ENCODE measurements at regions not wholly inside any gene's neighbourhood (a gene's known extent, or its start where the extent isn't known, plus 50 kb on each side); places are given as distances from the start of the nearest gene placed in this dataset.

DNA sequence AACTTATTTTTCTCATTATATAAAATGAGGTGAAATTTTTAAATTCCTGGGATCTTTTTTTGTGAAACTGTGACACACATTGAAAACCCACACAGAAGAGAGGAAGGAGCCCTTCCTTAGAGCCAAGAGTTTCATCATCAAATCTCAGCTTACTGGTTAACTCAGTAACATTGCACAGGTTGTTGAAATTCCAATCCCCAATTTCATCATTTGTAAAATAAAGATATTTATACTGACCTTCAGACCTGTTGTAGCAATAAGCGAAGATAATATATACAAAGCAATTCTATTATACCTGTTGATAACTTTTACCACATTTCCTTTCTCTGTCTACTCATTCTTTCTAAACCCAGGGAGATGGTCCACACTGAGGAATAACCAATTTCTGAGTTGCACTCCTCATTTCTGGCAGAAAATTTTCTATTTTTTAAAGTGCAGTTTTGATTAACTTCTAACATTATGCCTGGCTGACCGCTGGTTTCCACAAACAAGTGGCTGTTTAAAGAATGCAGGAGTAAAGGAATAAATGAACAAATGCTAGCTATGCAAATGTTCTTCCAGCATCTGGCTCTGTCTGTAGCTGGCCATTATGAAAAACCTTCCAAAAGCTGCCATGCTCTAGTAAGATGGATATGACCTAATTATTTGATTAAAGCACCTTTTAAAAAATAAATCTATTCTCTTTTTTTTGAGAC is 105.7 kb upstream of the LINC00305 start:
- no peaks in the 10 kb centered on the region for H3K36me3 ChIP-seq (ENCODE audit: low read depth)
- H2AFZ ChIP-seq, result no peak overlapping the region
- H3K9me2 ChIP-seq (ENCODE audit: insufficient read depth), result no peaks in the 10 kb centered on the region
- no peaks in the 10 kb centered on the region for H3K4me1 ChIP-seq (replicated peaks; ENCODE audit: insufficient read depth)
- no peaks in the 10 kb centered on the region for H3K27me3 ChIP-seq (ENCODE audit: insufficient read depth, low read depth)
- BruUV-seq (replicated peaks), result no TSS peak
- POLR2A ChIA-PET (ENCODE audit: unreplicated experiment), result no interaction called here
- no peaks in the 10 kb centered on the region for H3K79me2 ChIP-seq (ENCODE audit: low read depth)
- no peaks in the 10 kb centered on the region for H3K9me3 ChIP-seq (ENCODE audit: insufficient read depth, low read depth)
- no peak overlapping the region for H3K27ac ChIP-seq
- H4K20me1 ChIP-seq (ENCODE audit: insufficient read depth), result no peaks in the 10 kb centered on the region
- no peaks in the 10 kb centered on the region for H3F3A ChIP-seq (ENCODE audit: insufficient read depth, low read depth)
- H3K4me2 ChIP-seq, result no peak overlapping the region
- intact Hi-C loops (cut with micrococcal nuclease; ENCODE audit: unreplicated experiment), result no loop called here
- TF ChIP-seq EZH2 (IDR thresholded peaks at IDR 0.05; ENCODE audit: low read depth) (no peak), CTCF (conservative IDR thresholded peaks at IDR 0.05) (no peak)
- no peak overlapping the region for H3K4me3 ChIP-seq
- CTCF ChIA-PET, result no interaction called here
- no peak for DNase-seq

DNA sequence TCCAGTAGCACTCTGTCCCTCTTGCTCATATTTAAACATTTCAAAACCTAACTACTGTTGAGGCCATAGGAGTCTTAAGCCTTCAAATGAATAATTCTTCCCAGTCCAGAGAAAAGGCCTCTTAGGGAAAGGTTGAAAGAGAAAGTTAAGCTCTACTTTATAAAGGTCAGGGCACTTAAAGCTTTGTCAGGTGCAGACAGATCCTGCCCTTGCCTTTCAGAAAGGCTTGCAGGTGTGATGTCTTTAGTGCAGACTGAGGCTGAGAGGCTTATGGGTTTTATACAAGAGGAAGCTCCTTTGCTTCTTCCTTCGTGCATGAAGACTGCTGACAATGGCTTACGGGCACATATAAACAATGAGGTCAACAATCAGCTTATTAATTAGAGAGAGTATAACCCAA is 105.0 kb upstream of the LINC00305 start:
- BruUV-seq (replicated peaks), result no TSS peak
- intact Hi-C loops (cut with micrococcal nuclease; ENCODE audit: unreplicated experiment), result no loop called here
- Histone ChIP-seq H3K4me2 (no peak overlapping the region), H3F3A (ENCODE audit: insufficient read depth, low read depth) (no peaks in the 10 kb centered on the region), H3K79me2 (ENCODE audit: low read depth) (no peaks in the 10 kb centered on the region), H3K4me1 (replicated peaks; ENCODE audit: insufficient read depth) (no peaks in the 10 kb centered on the region), H3K27me3 (ENCODE audit: insufficient read depth, low read depth) (no peaks in the 10 kb centered on the region), H2AFZ (no peak overlapping the region), H3K4me3 (no peak overlapping the region), H3K9me2 (ENCODE audit: insufficient read depth) (no peaks in the 10 kb centered on the region), H4K20me1 (ENCODE audit: insufficient read depth) (no peaks in the 10 kb centered on the region), H3K36me3 (ENCODE audit: low read depth) (no peaks in the 10 kb centered on the region), H3K9me3 (ENCODE audit: insufficient read depth, low read depth) (no peaks in the 10 kb centered on the region), H3K27ac (no peak overlapping the region)
- no peak for TF ChIP-seq CTCF (conservative IDR thresholded peaks at IDR 0.05)
- no peak for TF ChIP-seq EZH2 (IDR thresholded peaks at IDR 0.05; ENCODE audit: low read depth)
- CTCF ChIA-PET, result no interaction called here
- POLR2A ChIA-PET (ENCODE audit: unreplicated experiment), result no interaction called here
- no peak for DNase-seq

DNA sequence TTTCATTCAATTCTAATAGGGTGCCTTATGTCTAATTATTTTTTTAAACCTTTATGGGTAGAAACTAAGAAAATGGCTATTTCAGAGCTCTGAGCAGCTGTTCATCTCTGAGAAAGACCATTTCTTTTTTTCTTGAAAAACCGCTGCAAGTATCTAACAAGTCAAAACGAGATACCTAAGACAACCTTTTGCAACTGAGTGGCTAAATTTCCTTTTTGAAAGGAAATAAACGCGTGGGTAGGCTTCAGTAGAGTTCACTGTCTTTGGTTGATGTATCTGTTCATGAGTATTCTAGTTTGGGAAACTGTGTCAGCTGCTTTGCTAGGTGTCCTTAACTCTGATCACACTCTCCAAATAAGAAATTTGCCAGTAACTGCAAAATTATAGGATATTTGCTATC is 104.3 kb upstream of the LINC00305 start:
- TF ChIP-seq EZH2 (IDR thresholded peaks at IDR 0.05; ENCODE audit: low read depth) (no peak), CTCF (conservative IDR thresholded peaks at IDR 0.05) (no peak)
- no peaks in the 10 kb centered on the region for H3K4me1 ChIP-seq (replicated peaks; ENCODE audit: insufficient read depth)
- H3F3A ChIP-seq (ENCODE audit: insufficient read depth, low read depth), result no peaks in the 10 kb centered on the region
- intact Hi-C loops (cut with micrococcal nuclease; ENCODE audit: unreplicated experiment), result no loop called here
- no peaks in the 10 kb centered on the region for H3K79me2 ChIP-seq (ENCODE audit: low read depth)
- no peak for DNase-seq
- H3K9me2 ChIP-seq (ENCODE audit: insufficient read depth), result no peaks in the 10 kb centered on the region
- no TSS peak for BruUV-seq (replicated peaks)
- no peak overlapping the region for H3K27ac ChIP-seq
- no peak overlapping the region for H3K4me2 ChIP-seq
- no peak overlapping the region for H2AFZ ChIP-seq
- no peaks in the 10 kb centered on the region for H3K36me3 ChIP-seq (ENCODE audit: low read depth)
- H3K27me3 ChIP-seq (ENCODE audit: insufficient read depth, low read depth), result no peaks in the 10 kb centered on the region
- POLR2A ChIA-PET (ENCODE audit: unreplicated experiment), result no interaction called here
- no peak overlapping the region for H3K4me3 ChIP-seq
- H3K9me3 ChIP-seq (ENCODE audit: insufficient read depth, low read depth), result no peaks in the 10 kb centered on the region
- no peaks in the 10 kb centered on the region for H4K20me1 ChIP-seq (ENCODE audit: insufficient read depth)
- CTCF ChIA-PET, result no interaction called here

All from PC-9 (cell line).